Gastroesophageal sphincter (tissue), 3 donors: ENCODE measurements at regions not wholly inside any gene's neighbourhood (a gene's known extent, or its start where the extent isn't known, plus 50 kb on each side); places are given as distances from the start of the nearest gene placed in this dataset.

Experiments
- EP300 ChIP-seq: sonication (generic); formaldehyde crosslinking; IDR thresholded peaks from one replicate; pipeline ENCODE4 v1.6.1; 2017; ENCODE audit warnings: antibody characterized with exemption, mild to moderate bottlenecking
- POLR2A ChIP-seq, 2 donors: fragments of 450-650 bp; IDR thresholded peaks; one replicate each; pipeline ENCODE4 v1.6.1; 2017; ENCODE audit warnings: antibody characterized with exemption in 2 of 2, mild to moderate bottlenecking in 2 of 2, moderate library complexity in 1 of 2
- POLR2AphosphoS5 ChIP-seq: sonication (generic); formaldehyde crosslinking; IDR thresholded peaks from one replicate; pipeline ENCODE4 v1.6.1; 2017; ENCODE audit warnings: antibody characterized with exemption
- TF ChIP-seq, protein P1 (sequence below), 4 experiments: fragments of 200-600 bp in 2 of 4; fragments of 450-650 bp in 2 of 4; sonication (generic) in 1 of 4; IDR thresholded peaks; one replicate each; pipeline ENCODE4 v1.5.1; 2017 to 2019; ENCODE audit warnings: antibody characterized with exemption in 4 of 4, mild to moderate bottlenecking in 2 of 4, moderate library complexity in 2 of 4

DNA sequence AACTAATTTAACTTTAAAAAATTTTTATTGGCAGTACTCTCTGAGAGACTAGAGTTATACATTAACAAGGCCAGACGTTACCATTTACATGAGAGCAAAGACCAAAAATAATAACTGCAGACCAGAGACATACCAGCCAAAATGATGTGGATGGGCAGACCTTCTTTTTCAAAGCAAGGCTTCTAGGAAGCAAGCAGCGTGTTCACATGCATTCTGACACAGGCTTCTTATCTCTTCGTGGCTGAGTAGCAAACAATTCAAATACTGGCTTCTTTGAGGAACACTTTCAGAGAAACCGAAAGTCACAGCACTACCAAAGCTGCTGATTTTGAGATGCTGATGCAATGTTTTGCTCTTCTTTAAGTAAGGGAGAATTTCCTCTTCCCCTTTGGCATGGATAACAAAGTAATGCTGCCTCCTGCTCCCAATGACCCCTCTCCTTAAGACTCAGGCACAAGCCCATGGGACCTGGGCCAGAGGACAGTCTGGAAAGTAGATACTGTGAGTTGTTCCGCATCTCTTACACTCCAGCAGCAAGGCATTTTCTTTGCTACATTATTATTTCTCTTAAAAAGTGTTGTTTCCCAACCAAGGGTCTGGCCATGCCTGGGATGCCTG, 181.9 kb downstream of the MREG start:
- TF ChIP-seq, protein P1, sequence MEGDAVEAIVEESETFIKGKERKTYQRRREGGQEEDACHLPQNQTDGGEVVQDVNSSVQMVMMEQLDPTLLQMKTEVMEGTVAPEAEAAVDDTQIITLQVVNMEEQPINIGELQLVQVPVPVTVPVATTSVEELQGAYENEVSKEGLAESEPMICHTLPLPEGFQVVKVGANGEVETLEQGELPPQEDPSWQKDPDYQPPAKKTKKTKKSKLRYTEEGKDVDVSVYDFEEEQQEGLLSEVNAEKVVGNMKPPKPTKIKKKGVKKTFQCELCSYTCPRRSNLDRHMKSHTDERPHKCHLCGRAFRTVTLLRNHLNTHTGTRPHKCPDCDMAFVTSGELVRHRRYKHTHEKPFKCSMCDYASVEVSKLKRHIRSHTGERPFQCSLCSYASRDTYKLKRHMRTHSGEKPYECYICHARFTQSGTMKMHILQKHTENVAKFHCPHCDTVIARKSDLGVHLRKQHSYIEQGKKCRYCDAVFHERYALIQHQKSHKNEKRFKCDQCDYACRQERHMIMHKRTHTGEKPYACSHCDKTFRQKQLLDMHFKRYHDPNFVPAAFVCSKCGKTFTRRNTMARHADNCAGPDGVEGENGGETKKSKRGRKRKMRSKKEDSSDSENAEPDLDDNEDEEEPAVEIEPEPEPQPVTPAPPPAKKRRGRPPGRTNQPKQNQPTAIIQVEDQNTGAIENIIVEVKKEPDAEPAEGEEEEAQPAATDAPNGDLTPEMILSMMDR (IDR thresholded peaks at IDR 0.05), result no peak
- TF ChIP-seq POLR2AphosphoS5 (no peak), POLR2A (IDR thresholded peaks at IDR 0.05) (no peak), EP300 (no peak)
